Astrocyte of the spinal cord (primary cell): ENCODE measurements at regions not wholly inside any gene's neighbourhood (a gene's known extent, or its start where the extent isn't known, plus 50 kb on each side); places are given as distances from the start of the nearest gene placed in this dataset.
A peak's percentile ranks its signal among the peaks of the same experiment; 100 is the strongest.

ENCODE experiments used
- DNase-seq: peaks from one replicate; pipeline ENCODE4 v3.0.0; 2011; ENCODE audit warnings: low read depth, low spot score
- H3K4me3 ChIP-seq: 2 replicates; pipeline ENCODE4 v1.5.1; 2011; ENCODE audit warnings: low read depth, mild to moderate bottlenecking, low read length, moderate library complexity
- in situ Hi-C: cut with HindIII; loops from 2 replicates; pipeline ENCODE4 v1.10.0; 2017; ENCODE audit warnings: low sequenced_read_pairs
- TF ChIP-seq, protein P1 (sequence below): IDR thresholded peaks from 2 replicates; pipeline ENCODE4 v1.5.1; 2012; ENCODE audit warnings: low read depth, mild to moderate bottlenecking, low read length, inconsistent platforms

DNA sequence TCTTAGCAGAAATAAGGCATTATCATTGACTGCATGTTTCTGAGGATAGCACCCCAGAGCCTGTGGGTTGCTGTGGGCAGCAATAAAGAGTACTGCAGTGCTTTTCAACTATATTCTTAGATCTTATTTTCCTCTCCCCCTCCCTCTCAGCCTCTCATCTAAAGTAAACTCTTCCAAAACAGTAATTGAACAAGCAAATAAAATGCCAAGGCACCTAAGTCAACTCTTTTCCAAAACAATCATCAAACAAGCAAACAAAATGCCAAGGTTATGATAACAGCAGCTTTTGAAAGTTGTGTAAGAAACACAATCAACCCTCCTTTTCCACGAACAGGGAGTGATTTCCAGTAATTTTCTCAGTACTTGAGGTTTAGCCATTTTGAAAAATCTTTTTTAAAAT is 1542.6 kb downstream of the AACS start:
- TF ChIP-seq, protein P1, sequence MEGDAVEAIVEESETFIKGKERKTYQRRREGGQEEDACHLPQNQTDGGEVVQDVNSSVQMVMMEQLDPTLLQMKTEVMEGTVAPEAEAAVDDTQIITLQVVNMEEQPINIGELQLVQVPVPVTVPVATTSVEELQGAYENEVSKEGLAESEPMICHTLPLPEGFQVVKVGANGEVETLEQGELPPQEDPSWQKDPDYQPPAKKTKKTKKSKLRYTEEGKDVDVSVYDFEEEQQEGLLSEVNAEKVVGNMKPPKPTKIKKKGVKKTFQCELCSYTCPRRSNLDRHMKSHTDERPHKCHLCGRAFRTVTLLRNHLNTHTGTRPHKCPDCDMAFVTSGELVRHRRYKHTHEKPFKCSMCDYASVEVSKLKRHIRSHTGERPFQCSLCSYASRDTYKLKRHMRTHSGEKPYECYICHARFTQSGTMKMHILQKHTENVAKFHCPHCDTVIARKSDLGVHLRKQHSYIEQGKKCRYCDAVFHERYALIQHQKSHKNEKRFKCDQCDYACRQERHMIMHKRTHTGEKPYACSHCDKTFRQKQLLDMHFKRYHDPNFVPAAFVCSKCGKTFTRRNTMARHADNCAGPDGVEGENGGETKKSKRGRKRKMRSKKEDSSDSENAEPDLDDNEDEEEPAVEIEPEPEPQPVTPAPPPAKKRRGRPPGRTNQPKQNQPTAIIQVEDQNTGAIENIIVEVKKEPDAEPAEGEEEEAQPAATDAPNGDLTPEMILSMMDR, result no peak
- H3K4me3 ChIP-seq, result no peak overlapping the region
- in situ Hi-C loops, result no loop called here
- DNase-seq, result no peak

DNA sequence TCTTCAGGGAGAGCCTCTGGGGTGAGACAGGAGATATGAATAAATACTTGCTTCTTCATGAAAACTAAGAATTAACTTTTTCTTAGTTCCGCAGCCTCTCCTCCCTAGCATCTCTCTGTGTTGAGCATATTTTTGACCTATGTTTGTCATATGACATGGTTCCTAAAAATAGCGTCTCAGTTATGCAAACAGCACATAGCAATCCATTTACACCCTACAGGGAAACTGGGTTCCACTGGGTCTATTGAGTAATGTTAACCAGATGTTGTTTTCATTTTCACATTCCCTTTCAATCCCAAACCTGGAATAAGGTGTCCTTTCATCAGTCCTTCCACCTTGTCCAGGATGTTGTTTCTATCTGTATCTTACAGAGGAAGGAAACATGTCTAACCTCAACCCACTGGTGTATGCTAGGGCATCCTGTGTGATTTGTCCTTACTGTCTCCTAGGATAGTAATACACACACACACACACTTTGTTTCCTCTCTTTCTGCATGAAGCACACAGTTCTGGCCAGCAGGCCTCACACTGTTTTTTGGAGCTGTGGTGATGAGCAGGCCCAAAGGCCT is 1543.5 kb downstream of the AACS start:
- H3K4me3 ChIP-seq, result no peak overlapping the region
- in situ Hi-C loops, result no loop called here
- DNase-seq, result no peak
- TF ChIP-seq, protein P1, result no peak

DNA sequence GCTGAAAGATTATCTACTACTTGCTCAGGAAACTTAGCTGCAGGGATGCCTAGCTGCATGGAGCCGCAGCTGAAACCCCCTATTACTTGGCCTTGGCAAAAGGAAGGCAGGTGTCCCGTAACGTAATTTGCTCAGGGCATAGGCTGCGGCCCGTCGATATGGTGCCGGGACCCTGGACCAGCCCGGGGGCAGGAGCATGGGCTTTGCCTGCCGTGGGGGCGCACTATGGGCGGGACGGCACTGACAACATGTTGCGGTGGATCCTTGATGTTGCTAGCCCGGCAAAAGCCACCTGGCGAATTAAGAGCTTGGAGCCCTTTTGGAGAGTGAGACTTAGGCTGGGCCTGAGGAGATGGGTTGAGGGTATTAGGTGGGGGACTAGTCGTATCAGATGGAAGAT is 1551.2 kb downstream of the AACS start:
- DNase-seq, result no peak
- H3K4me3 ChIP-seq, result no peak overlapping the region
- TF ChIP-seq, protein P1, result no peak
- in situ Hi-C loops, result no loop called here

DNA sequence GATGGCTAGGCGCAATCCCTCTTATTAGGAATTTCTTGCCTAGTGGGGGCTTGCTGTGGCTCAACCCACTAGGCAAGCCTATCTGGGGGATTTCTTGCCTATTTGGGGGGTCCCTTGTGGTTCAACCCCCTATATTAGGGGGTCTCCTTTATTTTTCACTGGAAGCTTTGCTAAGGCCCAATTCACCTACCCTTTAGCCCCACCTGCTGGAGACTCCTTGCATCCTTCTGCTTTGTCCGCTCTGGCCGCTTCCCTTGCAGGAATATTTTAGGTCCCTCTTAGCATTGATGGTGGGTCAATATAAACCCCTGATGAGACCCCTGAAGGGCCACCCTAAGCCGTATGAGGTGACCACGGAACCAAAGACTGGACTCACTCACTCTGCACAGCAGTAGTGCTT is 1552.1 kb downstream of the AACS start:
- TF ChIP-seq, protein P1, result peak; percentile 30
- in situ Hi-C loops, result no loop called here

DNA sequence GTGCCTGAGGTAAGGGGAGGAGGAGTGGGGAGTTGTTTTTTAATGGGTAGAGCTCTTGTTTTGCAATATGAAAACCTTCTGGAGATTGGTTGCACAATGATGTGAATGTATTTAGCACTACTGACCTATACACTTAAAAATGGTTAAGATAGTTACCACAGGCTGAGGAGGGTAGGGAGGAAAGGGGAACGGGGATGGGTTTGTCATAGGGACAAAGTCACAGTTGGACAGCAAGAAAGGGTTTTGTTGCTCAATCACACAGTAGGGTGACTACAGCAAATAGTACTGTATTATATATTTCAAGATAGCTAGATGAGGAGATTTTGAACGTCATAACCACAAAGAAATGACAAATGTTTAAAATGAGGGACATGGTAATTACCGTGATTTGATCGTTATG is 1562.4 kb downstream of the AACS start:
- in situ Hi-C loops, result no loop called here
- DNase-seq, result no peak
- H3K4me3 ChIP-seq, result no peak overlapping the region
- TF ChIP-seq, protein P1, result no peak

More for the DNA sequence above, 1552.1 kb downstream of the AACS start:
- no peak for DNase-seq
- no peak overlapping the region for H3K4me3 ChIP-seq

DNA sequence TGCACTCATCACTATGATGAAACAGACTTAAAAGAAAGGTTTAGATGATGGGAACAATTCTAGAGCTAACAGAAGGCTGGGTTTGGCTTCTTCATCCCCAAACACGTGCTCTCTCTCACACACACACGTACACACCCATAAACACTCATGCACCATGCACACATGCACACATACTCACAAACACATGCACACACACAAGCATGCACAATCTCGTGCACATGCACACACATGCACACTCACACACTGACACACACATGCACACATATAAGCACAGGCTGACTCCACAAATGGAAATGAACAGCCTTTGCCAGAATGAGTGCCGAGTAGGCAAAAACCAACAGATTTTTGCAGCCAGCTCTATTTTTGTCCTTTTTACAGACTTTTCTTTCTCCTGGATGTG is 1571.6 kb downstream of the AACS start:
- no peak for DNase-seq
- H3K4me3 ChIP-seq, result no peak overlapping the region
- TF ChIP-seq, protein P1, result no peak
- in situ Hi-C loops, result no loop called here
